ENCODE measurements at regions not wholly inside any gene's neighbourhood (a gene's known extent, or its start where the extent isn't known, plus 50 kb on each side); places are given as distances from the start of the nearest gene placed in this dataset.

DNA sequence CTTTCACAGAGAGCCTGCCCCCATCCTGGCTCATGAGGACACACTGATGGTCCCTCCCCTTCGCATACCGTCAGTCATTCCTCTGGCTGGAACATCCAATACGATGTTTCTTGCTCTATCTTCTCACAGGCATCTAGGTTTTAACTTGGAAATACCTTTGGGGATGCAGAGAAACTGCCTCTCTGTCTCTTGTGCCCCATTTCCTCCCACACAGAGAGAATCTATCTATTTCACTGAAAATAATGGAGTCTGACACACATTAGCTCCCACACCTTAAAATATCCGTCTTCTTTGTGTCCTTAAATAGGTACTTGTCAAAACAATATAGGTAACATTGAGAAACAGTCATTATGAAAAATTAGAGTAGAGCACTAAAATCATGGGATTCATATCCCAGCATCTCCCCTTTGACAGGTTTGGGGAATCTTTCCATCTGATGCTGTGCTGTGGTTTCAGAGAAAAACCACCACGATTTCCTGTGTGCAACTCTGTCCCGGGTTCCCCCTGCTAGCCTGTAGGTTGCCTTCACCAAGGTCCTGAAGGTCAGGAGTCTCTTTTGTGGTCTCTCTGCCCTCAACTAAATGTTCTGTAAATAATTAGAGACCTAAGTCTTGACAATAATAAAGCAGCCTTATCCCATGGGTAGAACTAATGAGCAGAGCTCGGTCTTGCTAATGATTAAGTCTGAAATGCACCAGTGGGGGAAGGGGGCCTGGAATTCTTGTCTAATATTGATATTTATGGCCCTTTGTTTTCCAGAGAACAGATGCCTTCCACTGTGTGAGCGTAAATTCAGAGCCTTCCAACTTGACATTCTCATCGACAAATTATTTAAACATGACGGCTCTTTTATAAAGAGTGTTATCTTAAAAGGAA is 371.0 kb downstream of the ICE1 start:
- DNase-seq (ENCODE audit: low read depth), result no peak

- no peak for DNase-seq (ENCODE audit: low read depth)
Measured at GRCh38 chr5:5792106-5792505, 369.6 kb downstream of the ICE1 start.

DNA sequence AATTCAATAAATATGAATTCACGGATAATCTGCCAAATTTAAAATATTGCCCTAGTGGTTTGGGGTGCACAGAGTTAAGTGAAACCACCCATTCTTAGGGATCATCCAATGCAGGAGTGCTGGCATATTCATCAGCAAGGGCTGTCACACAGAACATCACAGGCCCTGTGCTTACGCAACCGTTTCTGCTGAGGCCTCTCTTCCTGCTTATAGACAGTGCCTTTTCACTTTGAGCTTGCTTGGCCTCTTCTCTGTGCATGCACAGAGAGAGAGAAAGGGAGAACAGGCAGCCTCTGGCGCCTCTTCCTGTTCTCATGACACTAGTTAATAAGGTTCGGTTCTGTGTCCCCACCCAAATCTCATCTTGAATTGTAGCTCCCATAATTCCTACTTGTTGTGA is 366.3 kb downstream of the ICE1 start:
- no peak for DNase-seq (ENCODE audit: low read depth)

DNA sequence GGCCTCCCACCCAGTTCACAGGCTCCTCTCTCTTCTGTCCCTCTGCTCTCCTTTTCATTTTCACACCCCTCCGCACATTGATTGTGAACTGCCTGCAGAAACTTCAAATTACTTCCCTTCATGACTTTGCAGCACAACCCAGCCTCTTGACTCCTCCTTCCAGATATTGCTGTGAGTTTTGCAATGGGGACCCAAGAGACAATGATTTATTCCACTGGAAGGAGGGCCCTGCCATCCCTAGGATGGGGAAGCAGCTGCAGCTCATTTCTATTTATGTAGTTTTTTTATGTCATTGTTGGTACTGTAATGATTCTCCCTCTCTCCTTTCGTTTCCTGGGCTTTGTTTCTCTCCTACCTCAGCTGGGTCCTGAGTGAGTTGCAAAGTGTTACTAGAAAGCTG is 364.9 kb downstream of the ICE1 start:
- no peak for DNase-seq (ENCODE audit: low read depth)

DNA sequence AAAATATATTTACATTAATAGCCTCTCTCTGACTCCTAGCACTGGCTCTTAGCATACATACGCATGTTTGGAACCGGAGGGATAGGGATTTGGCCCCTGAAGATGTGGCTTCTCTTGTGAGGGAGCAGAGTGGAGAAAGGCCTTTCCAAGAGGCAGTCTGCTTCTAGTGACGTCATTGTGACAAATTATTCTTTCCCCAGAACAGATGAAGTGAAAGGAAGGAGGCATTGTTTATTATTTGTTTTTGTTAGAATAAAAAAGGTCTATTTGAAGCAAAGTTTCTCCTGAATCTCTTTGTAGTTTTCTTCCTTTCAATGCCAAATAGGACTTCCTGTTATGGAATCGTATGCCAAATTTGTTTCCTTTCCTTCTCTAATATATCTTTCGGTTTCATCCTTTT is 361.6 kb downstream of the ICE1 start:
- no peak for DNase-seq (ENCODE audit: low read depth)

- no peak for DNase-seq (ENCODE audit: low read depth)
Measured at GRCh38 chr5:5783021-5783420, 360.5 kb downstream of the ICE1 start.

GRCh38 chr5:5782402-5782801 is 359.9 kb downstream of the ICE1 start:
- DNase-seq (ENCODE audit: low read depth), result no peak

- no peak for DNase-seq (ENCODE audit: low read depth)
Measured at GRCh38 chr5:5781335-5781734, 358.9 kb downstream of the ICE1 start.

GRCh38 chr5:5780253-5780652 is 357.8 kb downstream of the ICE1 start:
- DNase-seq (ENCODE audit: low read depth), result no peak

GRCh38 chr5:5777013-5777412 is 354.5 kb downstream of the ICE1 start:
- DNase-seq (ENCODE audit: low read depth), result no peak

DNA sequence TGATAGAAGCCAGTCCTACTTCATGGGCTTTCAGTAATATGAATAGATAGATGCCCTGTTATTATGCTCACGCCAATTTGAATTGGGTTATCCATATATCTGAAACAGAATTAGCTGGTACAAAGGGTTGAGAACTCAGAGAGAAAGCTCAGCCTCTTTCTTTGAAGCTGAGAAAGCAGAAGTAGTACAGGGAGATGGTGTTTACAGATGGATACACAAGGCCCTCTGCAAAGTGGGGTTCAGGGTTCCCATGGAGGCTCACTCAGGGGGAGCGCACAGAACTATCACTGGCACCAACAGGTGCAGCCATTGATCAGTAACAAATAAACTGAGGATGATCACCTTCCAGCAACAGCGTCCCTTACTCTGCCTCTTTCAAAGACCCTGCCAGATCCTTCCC is 349.7 kb downstream of the ICE1 start:
- DNase-seq (ENCODE audit: low read depth), result no peak

GRCh38 chr5:5770825-5771224 is 348.3 kb downstream of the ICE1 start:
- no peak for DNase-seq (ENCODE audit: low read depth)

DNA sequence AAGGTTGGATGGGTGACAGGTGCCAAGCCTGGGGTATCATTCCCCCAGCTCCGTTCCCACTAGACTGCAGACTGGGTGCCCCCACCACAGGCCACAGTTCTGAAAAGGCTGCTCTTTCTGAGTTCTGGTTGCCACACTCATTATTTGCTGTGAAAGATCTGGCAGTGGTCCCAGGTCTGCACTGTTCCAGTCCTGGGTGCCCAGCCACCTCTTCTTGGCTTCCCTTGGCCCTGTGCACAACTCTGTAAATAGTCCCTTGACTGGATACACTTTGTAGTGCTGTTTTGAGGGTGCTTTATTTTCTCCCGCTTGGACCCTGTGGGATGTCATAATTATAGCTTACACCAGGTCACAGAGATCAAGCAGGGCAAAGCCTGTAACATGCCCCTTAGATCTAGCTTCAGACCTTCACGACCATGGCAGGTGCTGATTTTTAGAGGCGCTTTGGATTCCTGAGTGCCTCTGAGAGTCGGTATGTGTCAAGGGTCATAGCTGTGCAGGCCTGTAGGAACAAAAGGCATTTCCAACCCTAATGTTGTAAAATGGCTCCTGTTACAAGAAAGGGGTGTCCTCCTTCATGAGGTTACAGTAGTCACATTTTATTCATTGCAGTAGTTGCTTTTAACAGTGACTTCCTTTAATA is 344.9 kb downstream of the ICE1 start:
- no peak for DNase-seq (ENCODE audit: low read depth)

DNA sequence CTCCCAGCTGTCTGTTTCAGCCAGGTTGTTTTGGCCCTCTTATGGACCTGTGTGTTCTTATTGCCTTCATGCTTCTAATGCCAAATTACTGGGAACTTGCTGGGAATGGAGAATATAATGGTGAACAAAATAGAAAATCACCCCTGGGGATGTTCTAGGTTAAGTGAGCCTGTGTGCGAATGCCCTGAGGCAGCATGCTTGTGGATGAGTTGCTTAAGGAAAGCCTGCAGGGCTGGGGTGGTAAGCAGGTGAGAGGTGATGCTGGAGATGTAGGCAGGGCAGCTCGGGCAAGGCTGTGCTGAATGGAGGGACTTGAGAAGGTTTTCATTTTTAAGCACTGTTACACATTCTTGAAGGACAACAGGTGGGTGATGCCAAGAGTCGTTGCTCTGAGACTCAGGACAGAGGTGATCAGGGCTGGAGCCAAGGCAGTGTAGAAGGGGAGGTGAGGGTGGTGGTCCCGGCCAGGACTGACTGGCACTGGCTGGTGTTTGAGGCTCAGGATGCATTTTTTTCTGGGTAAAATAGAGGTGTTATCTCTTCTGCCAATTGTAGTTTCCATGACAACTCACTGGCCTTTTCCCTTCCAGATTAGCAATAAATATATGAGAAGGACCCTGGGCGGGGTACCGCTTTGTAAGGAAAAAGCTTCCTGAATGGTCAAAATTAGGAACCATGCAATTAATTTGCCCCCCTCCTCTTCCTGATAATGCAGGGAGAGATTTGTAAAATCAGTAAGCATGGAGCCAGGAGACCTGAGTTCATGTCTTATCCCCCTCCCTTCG is 342.8 kb downstream of the ICE1 start:
- no peak for DNase-seq (ENCODE audit: low read depth)

DNA sequence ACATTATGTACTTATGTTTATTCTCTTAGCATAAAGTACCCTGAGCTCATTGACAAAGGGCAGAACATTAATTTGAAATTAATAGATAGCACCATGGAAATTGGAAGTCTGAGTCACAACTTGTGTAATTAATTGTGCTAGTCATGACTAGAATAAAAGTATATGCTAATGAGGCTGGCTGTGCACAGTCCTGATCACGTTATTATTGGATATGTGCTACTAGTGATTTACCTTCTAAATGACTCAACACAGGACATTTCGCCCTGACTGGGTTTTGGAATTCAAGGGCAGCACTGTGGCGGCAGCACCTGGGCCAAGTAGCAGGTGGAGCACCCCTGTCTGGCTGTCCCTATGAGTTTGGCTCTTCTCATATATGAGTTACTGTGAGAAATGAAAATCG is 341.8 kb downstream of the ICE1 start:
- DNase-seq (ENCODE audit: low read depth), result no peak

- DNase-seq (ENCODE audit: low read depth), result no peak
Measured at GRCh38 chr5:5756762-5757161, 334.3 kb downstream of the ICE1 start.

GRCh38 chr5:5755888-5756287 is 333.4 kb downstream of the ICE1 start:
- no peak for DNase-seq (ENCODE audit: low read depth)

DNA sequence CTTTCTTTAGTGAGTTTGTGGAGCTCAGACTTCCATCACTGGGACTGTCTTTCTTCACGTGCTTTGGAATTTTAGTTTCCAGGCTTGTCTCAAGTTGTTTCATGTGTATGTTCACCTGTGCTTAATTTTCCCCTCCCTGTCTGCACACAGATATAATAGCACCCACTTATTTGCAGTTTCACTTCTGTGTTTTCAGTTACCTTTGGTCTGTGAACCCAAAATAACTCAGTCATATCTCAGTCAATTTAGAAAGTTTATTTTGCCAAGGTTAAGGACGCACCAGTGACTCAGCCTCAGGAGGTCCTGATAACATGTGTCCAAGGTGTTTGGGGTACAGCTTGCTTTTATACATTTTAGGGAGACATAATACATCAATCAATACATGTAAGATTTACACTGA is 330.4 kb downstream of the ICE1 start:
- no peak for DNase-seq (ENCODE audit: low read depth)

DNA sequence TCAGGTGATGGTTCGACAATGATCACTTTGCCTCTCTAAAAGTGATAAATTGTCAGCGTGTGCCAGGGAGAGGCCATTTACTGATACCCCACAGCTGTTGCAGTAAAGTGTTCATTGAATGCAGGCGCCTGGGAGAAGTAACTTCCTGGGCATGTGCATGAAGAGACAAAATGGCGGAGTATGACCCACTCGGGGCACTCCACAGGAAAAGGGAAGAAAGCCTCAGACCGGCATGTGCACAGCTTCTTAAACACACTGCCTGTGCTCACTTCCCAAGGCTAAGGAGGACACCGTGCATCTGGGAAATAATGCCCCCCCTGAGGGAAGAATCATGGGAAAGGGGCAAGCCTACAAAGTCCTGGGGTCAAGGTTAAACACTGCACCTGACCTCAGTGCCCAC is 329.5 kb downstream of the ICE1 start:
- DNase-seq (ENCODE audit: low read depth), result no peak

DNA sequence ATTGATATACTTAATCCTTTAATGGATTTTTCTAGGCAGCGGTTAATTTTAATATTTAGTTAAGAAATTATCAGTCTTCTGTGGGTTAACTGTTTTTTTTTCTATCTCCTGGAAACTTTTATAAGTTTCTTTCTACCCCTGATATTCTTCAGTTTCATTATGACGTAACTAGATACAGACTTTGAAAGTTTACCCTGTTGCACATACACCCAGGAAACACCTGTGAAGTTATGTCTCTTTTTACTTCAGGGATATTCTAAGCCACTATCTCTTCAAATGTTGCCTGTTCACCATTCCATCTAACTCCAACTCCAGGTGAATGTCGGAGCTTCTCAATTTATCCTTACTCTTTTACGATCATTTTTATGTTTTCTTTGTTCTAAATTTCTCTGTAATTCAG is 329.0 kb downstream of the ICE1 start:
- no peak for DNase-seq (ENCODE audit: low read depth)

GRCh38 chr5:5741418-5741817 is 318.9 kb downstream of the ICE1 start:
- no peak for DNase-seq (ENCODE audit: low read depth)

- DNase-seq (ENCODE audit: low read depth), result no peak
Measured at GRCh38 chr5:5739490-5739945, 317.0 kb downstream of the ICE1 start.

Measured in GM04504 (cell line).